ENCODE measurements at regions not wholly inside any gene's neighbourhood (a gene's known extent, or its start where the extent isn't known, plus 50 kb on each side); places are given as distances from the start of the nearest gene placed in this dataset.

- 44 to 57% methylated on average over 7 of the region's 7 CpGs for WGBS, 2 donors
- Histone ChIP-seq H3K4me3 (no peak overlapping the region), H3K4me1 (no peaks in the 10 kb centered on the region), H3K27me3 (no peaks in the 10 kb centered on the region), H3K9me3 (no peaks in the 10 kb centered on the region), H3K36me3 (no peaks in the 10 kb centered on the region), H3K27ac (no peak overlapping the region)
- no peak for TF ChIP-seq CTCF (IDR thresholded peaks at IDR 0.05)
- FAIRE-seq (no peak), ATAC-seq (no peak), DNase-seq (no peak)
- intact Hi-C loops (cut with DNase I) = no loop called here
Observed at GRCh38 chr2:4053769-4054493, 350.6 kb downstream of the DCDC2C start.

GRCh38 chr2:4066217-4066616 lies 362.8 kb downstream of the DCDC2C start:
- DNase-seq (no peak), ATAC-seq (no peak), FAIRE-seq (no peak)
- WGBS, 2 donors = 68 to 76% methylated on average over 4 of the region's 4 CpGs
- TF ChIP-seq CTCF (IDR thresholded peaks at IDR 0.05) = no peak
- Histone ChIP-seq H3K9me3 (no peaks in the 10 kb centered on the region), H3K4me3 (no peak overlapping the region), H3K27ac (no peak overlapping the region), H3K27me3 (no peaks in the 10 kb centered on the region), H3K36me3 (no peaks in the 10 kb centered on the region), H3K4me1 (no peaks in the 10 kb centered on the region)
- intact Hi-C loops (cut with DNase I) = no loop called here

- Histone ChIP-seq H3K4me3 (no peak overlapping the region), H3K4me1 (no peaks in the 10 kb centered on the region), H3K9me3 (no peaks in the 10 kb centered on the region), H3K27ac (no peak overlapping the region), H3K36me3 (no peaks in the 10 kb centered on the region), H3K27me3 (no peaks in the 10 kb centered on the region)
- no peak for DNase-seq
- 75 to 86% methylated on average over 11 of the region's 11 CpGs for WGBS, 2 donors
- no peak for FAIRE-seq
- TF ChIP-seq CTCF (IDR thresholded peaks at IDR 0.05) = no peak
- no peak for ATAC-seq
- intact Hi-C loops (cut with DNase I) = no loop called here
Observed at GRCh38 chr2:4073026-4073569, 369.7 kb downstream of the DCDC2C start.

- FAIRE-seq = no peak
- no peaks in the 10 kb centered on the region for H3K36me3 ChIP-seq
- DNase-seq = no peak
- no peaks in the 10 kb centered on the region for H3K4me1 ChIP-seq
- H3K9me3 ChIP-seq = no peaks in the 10 kb centered on the region
- intact Hi-C loops (cut with DNase I) = no loop called here
- TF ChIP-seq CTCF (IDR thresholded peaks at IDR 0.05) = no peak
- ATAC-seq = no peak
- no peak overlapping the region for H3K27ac ChIP-seq
- WGBS, 2 donors = 7 to 13% methylated on average over 3 of the region's 3 CpGs
- no peak overlapping the region for H3K4me3 ChIP-seq
- H3K27me3 ChIP-seq = no peaks in the 10 kb centered on the region
Observed at GRCh38 chr2:4077017-4077416, 373.6 kb downstream of the DCDC2C start.

GRCh38 chr2:4085186-4085585 lies 381.8 kb downstream of the DCDC2C start:
- no peak for TF ChIP-seq CTCF (IDR thresholded peaks at IDR 0.05)
- 28 to 35% methylated on average over 7 of the region's 7 CpGs for WGBS, 2 donors
- DNase-seq (no peak), FAIRE-seq (no peak), ATAC-seq (no peak)
- H3K27me3 ChIP-seq = no peaks in the 10 kb centered on the region
- no peak overlapping the region for H3K27ac ChIP-seq
- H3K4me1 ChIP-seq = no peaks in the 10 kb centered on the region
- intact Hi-C loops (cut with DNase I) = no loop called here
- H3K9me3 ChIP-seq = no peaks in the 10 kb centered on the region
- H3K36me3 ChIP-seq = no peaks in the 10 kb centered on the region
- H3K4me3 ChIP-seq = no peak overlapping the region

Measured in pancreas (tissue), 10 donors.